CD4-positive, alpha-beta memory T cell (primary cell): ENCODE measurements at regions not wholly inside any gene's neighbourhood (a gene's known extent, or its start where the extent isn't known, plus 50 kb on each side); places are given as distances from the start of the nearest gene placed in this dataset.

Experiments
- CTCF ChIA-PET: fragments of 350-600 bp; sonication (Branson Sonifier 250); formaldehyde crosslinking; loops from one replicate; lab custom pipeline; 2021; ENCODE audit warnings: inconsistent platforms; ENCODE audit not compliant: partially characterized antibody; lab: Charles Lee
- POLR2A ChIA-PET: fragments of 350-600 bp; sonication (Branson Sonifier 250); formaldehyde crosslinking; loops from one replicate; lab custom pipeline; 2021; ENCODE audit not compliant: partially characterized antibody; lab: Charles Lee
- DNase-seq, 5 donors: peaks; one replicate each; pipeline versions ENCODE4 v3.0.0 to v3.0.0-alpha.2; 2020 to 2022; ENCODE audit warnings: mixed read lengths in 1 of 5
- H3K27ac ChIP-seq: one replicate; pipeline ENCODE4 v1.7.0; 2013; ENCODE audit warnings: low read depth, low read length
- H3K27me3 ChIP-seq: 2 replicates; pipeline ENCODE4 v1.7.0; 2013; ENCODE audit warnings: mild to moderate bottlenecking, low read length, moderate library complexity; ENCODE audit not compliant: insufficient read depth
- H3K36me3 ChIP-seq: 2 replicates; pipeline ENCODE4 v1.7.0; 2013; ENCODE audit warnings: mild to moderate bottlenecking, low read length, moderate library complexity; ENCODE audit not compliant: insufficient read depth
- H3K4me1 ChIP-seq: 2 replicates; pipeline ENCODE4 v1.7.0; 2013; ENCODE audit warnings: mild to moderate bottlenecking, low read length, moderate library complexity; ENCODE audit not compliant: insufficient read depth
- H3K4me3 ChIP-seq, 2 donors: one replicate each; pipeline ENCODE4 v1.7.0; 2013; ENCODE audit warnings: low read length in 2 of 2, mild to moderate bottlenecking in 1 of 2
- H3K9me3 ChIP-seq, 2 donors: one replicate each; pipeline ENCODE4 v1.7.0; 2013; ENCODE audit warnings: low read length in 2 of 2, control low read depth in 1 of 2; ENCODE audit not compliant: control insufficient read depth in 1 of 2
- H3K27ac Mint-ChIP-seq, 7 donors: one replicate each; pipeline ENCODE4 v1.8.0; 2020 to 2021; ENCODE audit warnings: mixed read lengths in 7 of 7, mild to moderate bottlenecking in 6 of 7, inconsistent platforms in 3 of 7, moderate library complexity in 3 of 7
- H3K27me3 Mint-ChIP-seq, 2 donors: one replicate each; pipeline ENCODE4 v1.8.0; 2020 to 2021; ENCODE audit warnings: mixed read lengths in 2 of 2
- H3K36me3 Mint-ChIP-seq, 2 donors: one replicate each; pipeline ENCODE4 v1.8.0; 2020 to 2021; ENCODE audit warnings: mixed read lengths in 2 of 2, inconsistent platforms in 1 of 2, mild to moderate bottlenecking in 1 of 2
- H3K4me1 Mint-ChIP-seq, 4 donors: one replicate each; pipeline ENCODE4 v1.8.0; 2020 to 2021; ENCODE audit warnings: mixed read lengths in 4 of 4, mild to moderate bottlenecking in 1 of 4
- H3K4me3 Mint-ChIP-seq, 8 donors: one replicate each; pipeline ENCODE4 v1.8.0; 2020 to 2021; ENCODE audit warnings: mixed read lengths in 8 of 8, mild to moderate bottlenecking in 7 of 8, moderate library complexity in 6 of 8, inconsistent platforms in 3 of 8
- H3K9me3 Mint-ChIP-seq, 8 donors: one replicate each; pipeline ENCODE4 v1.8.0; 2020 to 2021; ENCODE audit warnings: mixed read lengths in 8 of 8, mild to moderate bottlenecking in 5 of 8, inconsistent platforms in 3 of 8, moderate library complexity in 1 of 8
- intact Hi-C: fragments of 100-400 bp; cut with micrococcal nuclease; formaldehyde crosslinking; loops from one replicate; pipeline ENCODE4 v1.15.1; 2023

DNA sequence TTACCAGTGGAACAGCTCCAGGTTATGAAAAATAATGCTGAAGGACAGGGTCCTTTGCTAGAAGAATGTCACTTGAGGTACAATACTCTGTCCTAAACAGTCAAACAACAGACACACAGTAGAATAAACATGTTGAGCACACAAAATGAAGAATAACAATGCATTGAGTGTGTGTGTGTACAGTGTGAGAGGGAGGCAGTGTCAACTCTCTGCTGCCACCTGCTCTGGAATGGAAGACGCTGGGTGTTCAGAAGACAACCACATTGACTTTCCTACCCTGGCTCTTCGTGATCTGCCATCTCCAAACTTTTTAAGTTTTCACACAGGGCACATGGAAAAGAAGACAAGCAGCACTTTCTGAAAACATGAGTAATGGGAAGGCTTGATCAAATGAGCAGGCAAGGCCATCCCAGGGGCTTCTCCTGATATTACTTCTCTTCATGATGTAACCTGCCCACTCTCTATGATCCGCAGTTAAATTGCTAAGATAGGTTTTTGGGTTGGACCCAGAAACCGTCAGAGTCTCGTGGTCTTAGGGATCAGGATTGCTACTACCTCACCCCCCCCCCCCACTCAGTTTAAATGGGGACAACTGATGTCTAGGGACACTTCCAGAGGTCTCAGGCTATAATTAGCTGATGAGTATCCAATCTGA is 533.2 kb upstream of the TNP1 start:
- H3K4me1 Mint-ChIP-seq = no peaks in the 10 kb centered on the region

DNA sequence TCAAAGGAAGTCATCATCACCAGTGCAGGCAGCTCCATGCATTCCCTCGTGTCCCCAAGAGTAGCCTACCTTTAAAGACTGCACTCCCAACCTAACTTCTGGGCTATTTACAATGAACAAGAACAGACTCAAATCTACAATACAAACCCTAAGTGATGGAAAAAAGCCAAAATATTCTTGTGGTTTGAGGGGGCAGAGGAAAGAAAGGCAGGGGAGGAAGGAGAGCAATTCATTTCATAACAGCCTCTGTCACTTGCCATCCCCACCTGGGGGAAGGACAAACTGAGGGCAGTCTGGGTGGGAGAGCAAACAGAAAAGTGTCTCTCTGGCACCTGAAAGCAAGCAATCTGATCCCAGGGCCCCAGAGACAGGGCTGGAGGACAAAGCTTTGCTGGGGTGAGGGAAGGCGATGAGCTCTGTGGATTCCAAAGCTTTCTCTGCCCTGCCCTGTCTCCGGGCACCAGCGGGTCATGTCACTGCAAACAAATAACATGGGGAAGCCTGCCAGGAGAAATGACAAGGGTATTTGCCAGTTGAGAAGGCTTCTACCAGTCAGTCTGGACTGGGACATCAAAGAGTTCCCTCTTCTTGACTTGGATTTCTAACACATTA is 528.0 kb upstream of the TNP1 start:
- intact Hi-C loops = no loop called here
- no peaks in the 10 kb centered on the region for H3K9me3 ChIP-seq
- H3K27me3 Mint-ChIP-seq = peaks cover 0 to 1% of the 10 kb centered on the region in 2 donors
- ChIA-PET CTCF (no interaction called here), POLR2A (no interaction called here)
- H3K4me3 Mint-ChIP-seq = no peak overlapping the region
- H3K4me1 ChIP-seq = no peaks in the 10 kb centered on the region
- no peak overlapping the region for H3K27ac Mint-ChIP-seq
- peaks cover 4 to 24% (median 13%) of the 10 kb centered on the region in 8 donors for H3K9me3 Mint-ChIP-seq
- no peaks in the 10 kb centered on the region for H3K36me3 ChIP-seq
- no peaks in the 10 kb centered on the region for H3K4me1 Mint-ChIP-seq
- H3K27me3 ChIP-seq = no peaks in the 10 kb centered on the region
- H3K36me3 Mint-ChIP-seq = peaks cover 2 to 7% of the 10 kb centered on the region in 2 donors
- H3K27ac ChIP-seq = no peak overlapping the region
- no peak overlapping the region for H3K4me3 ChIP-seq
- no peak for DNase-seq

More for the DNA sequence above, 533.2 kb upstream of the TNP1 start:
- no peak overlapping the region for H3K4me3 ChIP-seq
- H3K27ac ChIP-seq = no peak overlapping the region
- ChIA-PET CTCF (no interaction called here), POLR2A (no interaction called here)
- intact Hi-C loops = no loop called here
- DNase-seq = no peak
- Mint-ChIP-seq H3K36me3 (peaks cover 2 to 9% of the 10 kb centered on the region in 2 donors), H3K27ac (no peak overlapping the region), H3K27me3 (peaks cover 0 to 2% of the 10 kb centered on the region in 2 donors), H3K4me3 (no peak overlapping the region), H3K9me3 (peaks cover 4 to 24% (median 12%) of the 10 kb centered on the region in 8 donors)
- no peaks in the 10 kb centered on the region for H3K36me3 ChIP-seq
- no peaks in the 10 kb centered on the region for H3K9me3 ChIP-seq
- no peaks in the 10 kb centered on the region for H3K4me1 ChIP-seq
- no peaks in the 10 kb centered on the region for H3K27me3 ChIP-seq

DNA sequence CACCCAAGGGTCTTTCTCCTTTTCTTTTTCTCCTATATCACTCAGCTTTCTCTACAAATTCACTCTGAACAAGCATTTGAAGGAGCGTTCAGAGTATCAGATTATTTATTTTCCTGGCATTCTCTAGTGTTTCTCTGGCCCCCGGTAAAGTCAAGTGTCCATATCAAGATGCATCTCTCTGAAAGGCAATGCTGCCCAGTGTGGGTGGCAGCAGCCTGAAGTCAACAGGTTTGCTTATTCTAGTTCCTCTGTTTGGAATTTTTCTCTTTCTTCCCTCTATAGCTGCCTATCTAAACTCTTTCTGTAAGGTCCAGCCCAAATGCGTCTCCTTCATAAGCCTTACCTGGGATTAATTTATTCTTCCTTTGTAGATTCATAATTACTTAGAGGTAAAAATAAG is 526.2 kb upstream of the TNP1 start:
- H3K27ac Mint-ChIP-seq = no peak overlapping the region
- Histone ChIP-seq H3K4me3 (no peak overlapping the region), H3K36me3 (no peaks in the 10 kb centered on the region), H3K9me3 (no peaks in the 10 kb centered on the region), H3K27ac (no peak overlapping the region), H3K4me1 (no peaks in the 10 kb centered on the region), H3K27me3 (no peaks in the 10 kb centered on the region)
- ChIA-PET CTCF (no interaction called here), POLR2A (no interaction called here)
- intact Hi-C loops = no loop called here
- no peaks in the 10 kb centered on the region for H3K4me1 Mint-ChIP-seq
- no peaks in the 10 kb centered on the region for H3K36me3 Mint-ChIP-seq
- no peak overlapping the region for H3K4me3 Mint-ChIP-seq
- no peak for DNase-seq
- H3K27me3 Mint-ChIP-seq = peaks cover 0 to 1% of the 10 kb centered on the region in 2 donors
- peaks cover 0 to 10% (median 4%) of the 10 kb centered on the region in 8 donors for H3K9me3 Mint-ChIP-seq

- intact Hi-C loops = no loop called here
- Histone ChIP-seq H3K36me3 (no peaks in the 10 kb centered on the region), H3K27ac (no peak overlapping the region), H3K9me3 (no peaks in the 10 kb centered on the region), H3K4me1 (no peaks in the 10 kb centered on the region), H3K4me3 (no peak overlapping the region), H3K27me3 (no peaks in the 10 kb centered on the region)
- Mint-ChIP-seq H3K9me3 (peaks cover 0 to 6% (median 2%) of the 10 kb centered on the region in 8 donors), H3K36me3 (no peaks in the 10 kb centered on the region), H3K27ac (no peak overlapping the region), H3K4me3 (no peak overlapping the region), H3K4me1 (no peaks in the 10 kb centered on the region), H3K27me3 (peaks cover 0 to 1% of the 10 kb centered on the region in 2 donors)
- ChIA-PET CTCF (no interaction called here), POLR2A (no interaction called here)
- no peak for DNase-seq
Observed at GRCh38 chr2:217383620-217384019, 523.8 kb upstream of the TNP1 start.

GRCh38 chr2:217382794-217383193 is 522.9 kb upstream of the TNP1 start:
- Mint-ChIP-seq H3K36me3 (no peaks in the 10 kb centered on the region), H3K4me1 (no peaks in the 10 kb centered on the region), H3K4me3 (no peak overlapping the region), H3K27me3 (peaks cover 0 to 1% of the 10 kb centered on the region in 2 donors), H3K27ac (no peak overlapping the region), H3K9me3 (peaks cover 0 to 7% (median 2%) of the 10 kb centered on the region in 8 donors)
- no peak overlapping the region for H3K27ac ChIP-seq
- H3K36me3 ChIP-seq = no peaks in the 10 kb centered on the region
- intact Hi-C loops = no loop called here
- no peaks in the 10 kb centered on the region for H3K4me1 ChIP-seq
- ChIA-PET POLR2A (no interaction called here), CTCF (no interaction called here)
- DNase-seq = no peak
- no peaks in the 10 kb centered on the region for H3K27me3 ChIP-seq
- H3K4me3 ChIP-seq = no peak overlapping the region
- H3K9me3 ChIP-seq = no peaks in the 10 kb centered on the region

DNA sequence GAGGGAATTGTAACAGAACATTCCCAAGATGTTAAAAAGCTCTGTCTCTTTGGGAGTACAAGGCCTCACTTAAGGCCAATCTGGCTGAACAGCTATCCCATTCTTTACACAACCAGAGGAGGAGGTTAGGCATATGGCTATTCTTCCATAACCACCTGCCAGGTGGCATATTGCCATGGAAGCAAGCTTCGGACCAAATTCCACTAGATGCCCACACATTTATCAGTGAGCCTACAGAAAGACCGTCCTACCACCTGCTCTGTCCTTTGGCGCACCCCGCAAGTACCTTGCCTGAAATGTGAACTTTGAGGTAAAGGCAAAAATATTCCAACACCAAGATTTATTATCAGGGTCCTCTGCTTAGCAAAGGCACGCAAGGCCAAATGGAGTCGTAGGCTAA is 519.9 kb upstream of the TNP1 start:
- no peaks in the 10 kb centered on the region for H3K36me3 ChIP-seq
- H3K27ac ChIP-seq = no peak overlapping the region
- H3K36me3 Mint-ChIP-seq = peaks cover 0 to 2% of the 10 kb centered on the region in 2 donors
- H3K4me3 ChIP-seq = no peak overlapping the region
- H3K4me1 ChIP-seq = no peaks in the 10 kb centered on the region
- no peak overlapping the region for H3K4me3 Mint-ChIP-seq
- DNase-seq = no peak
- intact Hi-C loops = no loop called here
- no peak overlapping the region for H3K27ac Mint-ChIP-seq
- H3K4me1 Mint-ChIP-seq = no peaks in the 10 kb centered on the region
- H3K27me3 ChIP-seq = no peaks in the 10 kb centered on the region
- H3K9me3 Mint-ChIP-seq = peaks cover 0 to 10% (median 5%) of the 10 kb centered on the region in 8 donors
- no peaks in the 10 kb centered on the region for H3K27me3 Mint-ChIP-seq
- H3K9me3 ChIP-seq = no peaks in the 10 kb centered on the region
- ChIA-PET CTCF (no interaction called here), POLR2A (no interaction called here)

DNA sequence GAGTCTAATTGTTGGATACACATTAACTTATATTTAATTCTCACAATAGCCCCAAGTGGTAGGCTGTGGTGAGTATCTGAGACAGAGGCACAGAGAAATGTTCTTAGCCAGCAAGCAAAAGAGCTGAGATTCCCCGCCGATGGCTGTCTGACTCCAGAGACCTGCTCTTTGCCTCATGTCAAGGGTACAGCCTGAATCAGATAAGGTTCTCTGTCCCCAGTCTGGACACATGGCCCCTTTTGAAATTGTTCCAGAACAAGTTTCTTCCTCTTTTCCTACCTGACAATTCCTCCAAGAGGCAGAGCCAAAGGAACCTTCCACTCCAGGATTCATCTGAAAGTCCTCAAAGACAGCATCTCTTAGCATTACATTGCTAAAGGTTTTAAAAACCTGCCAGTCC is 512.9 kb upstream of the TNP1 start:
- Mint-ChIP-seq H3K27ac (no peak overlapping the region), H3K27me3 (no peaks in the 10 kb centered on the region), H3K36me3 (peaks cover 0 to 2% of the 10 kb centered on the region in 2 donors), H3K4me3 (no peak overlapping the region), H3K4me1 (peaks cover 0 to 2% (median 0%) of the 10 kb centered on the region in 4 donors), H3K9me3 (peaks cover 0 to 6% (median 4%) of the 10 kb centered on the region in 8 donors)
- H3K27me3 ChIP-seq = no peaks in the 10 kb centered on the region
- intact Hi-C loops = no loop called here
- no peaks in the 10 kb centered on the region for H3K36me3 ChIP-seq
- CTCF ChIA-PET = no interaction called here
- H3K9me3 ChIP-seq = no peaks in the 10 kb centered on the region
- no peak overlapping the region for H3K27ac ChIP-seq
- H3K4me3 ChIP-seq = no peak overlapping the region
- DNase-seq = no peak
- no peaks in the 10 kb centered on the region for H3K4me1 ChIP-seq
- POLR2A ChIA-PET = no interaction called here
